SK-N-SH treated with all-trans-retinoic acid at 6 μM for 48 hours (cell line): ENCODE measurements at regions not wholly inside any gene's neighbourhood (a gene's known extent, or its start where the extent isn't known, plus 50 kb on each side); places are given as distances from the start of the nearest gene placed in this dataset.
"Not testable (repeated sequence)": the region's sequence is repeated elsewhere in the genome, so short reads cannot be mapped to it uniquely, and the experiment has no call there.

Source experiments
- ATAC-seq: fragments of 200-7000 bp; cut with Tn5 transposase; 3 replicates; pipeline ENCODE4 v1.9.1; 2020; ENCODE audit warnings: mild to moderate bottlenecking, moderate library complexity
- ARNTL ChIP-seq: fragments of 450-650 bp; formaldehyde crosslinking; IDR thresholded peaks from 2 replicates; pipeline ENCODE4 v1.5.0; 2020; ENCODE audit warnings: low read depth, mild to moderate bottlenecking, moderate library complexity, borderline replicate concordance
- BACH2 ChIP-seq: fragments of 250-450 bp; sonication (Bioruptor Pico); IDR thresholded peaks from 2 replicates; pipeline ENCODE4 v1.9.0; 2021; ENCODE audit warnings: mild to moderate bottlenecking, borderline replicate concordance
- CREB5 ChIP-seq: fragments of 250-450 bp; sonication (Bioruptor Pico); IDR thresholded peaks from 2 replicates; pipeline ENCODE4 v1.5.1; 2020; ENCODE audit warnings: low read depth, mild to moderate bottlenecking, moderate library complexity
- CSDC2 ChIP-seq: fragments of 250-450 bp; sonication (Bioruptor Pico); IDR thresholded peaks from 2 replicates; pipeline ENCODE4 v1.5.0; 2020; ENCODE audit warnings: mild to moderate bottlenecking, moderate library complexity
- CSRNP3 ChIP-seq: fragments of 250-450 bp; sonication (Bioruptor Pico); IDR thresholded peaks from 2 replicates; pipeline ENCODE4 v1.5.1; 2021; ENCODE audit warnings: mild to moderate bottlenecking, moderate library complexity
- ESRRG ChIP-seq: fragments of 250-450 bp; sonication (Bioruptor Pico); IDR thresholded peaks from 2 replicates; pipeline ENCODE4 v1.6.1; 2021; ENCODE audit warnings: mild to moderate bottlenecking
- GLIS3 ChIP-seq: fragments of 250-450 bp; sonication (Bioruptor Pico); IDR thresholded peaks from 2 replicates; pipeline ENCODE4 v1.5.0; 2020; ENCODE audit warnings: mild to moderate bottlenecking, moderate library complexity
- ISL1 ChIP-seq: fragments of 250-450 bp; sonication (Bioruptor Pico); IDR thresholded peaks from 2 replicates; pipeline ENCODE4 v2.1.2; 2022; ENCODE audit warnings: mild to moderate bottlenecking, moderate library complexity
- OSR1 ChIP-seq: fragments of 250-450 bp; sonication (Bioruptor Pico); IDR thresholded peaks from 2 replicates; pipeline ENCODE4 v1.8.0; 2022; ENCODE audit warnings: moderate library complexity, mild to moderate bottlenecking, inconsistent platforms
- PPARA ChIP-seq: fragments of 250-450 bp; sonication (Bioruptor Pico); IDR thresholded peaks from 2 replicates; pipeline ENCODE4 v1.5.0; 2020; ENCODE audit warnings: mild to moderate bottlenecking, borderline replicate concordance
- RARB ChIP-seq: fragments of 250-450 bp; sonication (Bioruptor Pico); IDR thresholded peaks from 2 replicates; pipeline ENCODE4 v1.8.0; 2021; ENCODE audit warnings: mild to moderate bottlenecking, moderate library complexity
- SNAI2 ChIP-seq: fragments of 250-450 bp; sonication (Bioruptor Pico); IDR thresholded peaks from 2 replicates; pipeline ENCODE4 v1.5.0; 2020; ENCODE audit warnings: mild to moderate bottlenecking, moderate library complexity
- TCF4 ChIP-seq: fragments of 250-450 bp; sonication (Bioruptor Pico); IDR thresholded peaks from 2 replicates; pipeline ENCODE4 v1.8.0; 2021; ENCODE audit warnings: mild to moderate bottlenecking, moderate library complexity, borderline replicate concordance
- TOX ChIP-seq: fragments of 250-450 bp; sonication (Bioruptor Pico); IDR thresholded peaks from 2 replicates; pipeline ENCODE4 v1.8.0; 2021; ENCODE audit warnings: mild to moderate bottlenecking, moderate library complexity, borderline replicate concordance
- TSHZ2 ChIP-seq: fragments of 250-450 bp; sonication (Bioruptor Pico); IDR thresholded peaks from 2 replicates; pipeline ENCODE4 v1.5.0; 2020; ENCODE audit warnings: mild to moderate bottlenecking, moderate library complexity
- ZC3H10 ChIP-seq: fragments of 250-450 bp; sonication (Bioruptor Pico); IDR thresholded peaks from 2 replicates; pipeline ENCODE4 v1.5.1; 2021; ENCODE audit warnings: mild to moderate bottlenecking, moderate library complexity
- ZFP3 ChIP-seq: fragments of 250-450 bp; sonication (Bioruptor Pico); IDR thresholded peaks from 2 replicates; pipeline ENCODE4 v1.5.0; 2020; ENCODE audit warnings: mild to moderate bottlenecking, moderate library complexity
- ZFP30 ChIP-seq: fragments of 450-650 bp; formaldehyde crosslinking; IDR thresholded peaks from 2 replicates; pipeline ENCODE4 v1.5.0; 2022; ENCODE audit warnings: mild to moderate bottlenecking, moderate library complexity
- ZNF565 ChIP-seq: fragments of 450-650 bp; formaldehyde crosslinking; conservative IDR thresholded peaks from 2 replicates; pipeline ENCODE4 v1.5.0; 2020; ENCODE audit warnings: low read depth, mild to moderate bottlenecking, moderate library complexity
- ZNF70 ChIP-seq: fragments of 450-650 bp; formaldehyde crosslinking; IDR thresholded peaks from 2 replicates; pipeline ENCODE4 v1.5.0; 2020; ENCODE audit warnings: mild to moderate bottlenecking, moderate library complexity
- ZNF8 ChIP-seq: fragments of 450-650 bp; formaldehyde crosslinking; IDR thresholded peaks from 2 replicates; pipeline ENCODE4 v1.5.0; 2020; ENCODE audit warnings: mild to moderate bottlenecking, moderate library complexity

GRCh38 chr10:59033622-59034021 lies 142.8 kb upstream of the PHYHIPL start:
- ATAC-seq: no peak
- no peak for TF ChIP-seq ZNF70 (CRISPR knock-in tag)
- no peak for TF ChIP-seq GLIS3 (CRISPR knock-in tag)
- no peak for TF ChIP-seq CREB5
- TF ChIP-seq ZC3H10 (CRISPR knock-in tag): no peak
- TF ChIP-seq PPARA (CRISPR knock-in tag): no peak
- no peak for TF ChIP-seq TSHZ2 (CRISPR knock-in tag)
- TF ChIP-seq ZFP30: no peak
- TF ChIP-seq ZNF8: no peak
- no peak for TF ChIP-seq ESRRG (CRISPR knock-in tag)
- no peak for TF ChIP-seq BACH2 (CRISPR knock-in tag)
- no peak for TF ChIP-seq CSDC2
- no peak for TF ChIP-seq TCF4 (CRISPR knock-in tag)
- TF ChIP-seq RARB (CRISPR knock-in tag): no peak
- no peak for TF ChIP-seq OSR1 (CRISPR knock-in tag)
- TF ChIP-seq ISL1 (CRISPR knock-in tag): no peak
- TF ChIP-seq CSRNP3: no peak
- TF ChIP-seq SNAI2 (CRISPR knock-in tag): no peak
- TF ChIP-seq ARNTL: no peak
- no peak for TF ChIP-seq ZFP3
- TF ChIP-seq, all 23 proteins: peak for 0

GRCh38 chr10:59036311-59037017 lies 140.0 kb upstream of the PHYHIPL start:
- ATAC-seq: no peak
- no peak for TF ChIP-seq TSHZ2 (CRISPR knock-in tag)
- no peak for TF ChIP-seq ZC3H10 (CRISPR knock-in tag)
- TF ChIP-seq ESRRG (CRISPR knock-in tag): no peak
- no peak for TF ChIP-seq TOX (CRISPR knock-in tag)
- no peak for TF ChIP-seq ZFP3
- TF ChIP-seq RARB (CRISPR knock-in tag): no peak
- TF ChIP-seq CSDC2: no peak
- TF ChIP-seq, all 23 proteins: peak for 0

DNA sequence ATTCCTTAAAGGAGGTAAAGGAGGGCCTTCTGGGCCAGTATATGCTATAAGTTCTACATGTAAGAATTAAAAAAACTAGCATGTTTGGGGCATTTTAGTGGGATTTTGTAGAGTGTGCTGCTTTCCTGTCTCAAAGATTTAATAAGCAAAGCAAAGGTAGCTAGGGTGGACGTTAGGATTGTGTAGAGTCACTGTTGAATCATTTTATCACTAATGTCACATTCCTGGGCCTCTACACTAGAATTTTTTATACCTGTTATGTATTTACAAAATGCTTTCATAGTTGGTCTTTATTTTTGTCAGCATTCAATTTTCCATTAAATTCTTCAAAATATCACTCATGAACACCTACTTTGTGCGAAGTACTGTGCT lies 139.4 kb upstream of the PHYHIPL start:
- TF ChIP-seq CSDC2 (no peak), ISL1 (CRISPR knock-in tag) (no peak)
- ATAC-seq: no peak

GRCh38 chr10:59037506-59037905 lies 138.9 kb upstream of the PHYHIPL start:
- no peak for ATAC-seq
- TF ChIP-seq ESRRG (CRISPR knock-in tag): no peak
- no peak for TF ChIP-seq TSHZ2 (CRISPR knock-in tag)
- no peak for TF ChIP-seq ZFP30
- TF ChIP-seq GLIS3 (CRISPR knock-in tag): no peak
- TF ChIP-seq TCF4 (CRISPR knock-in tag): no peak
- no peak for TF ChIP-seq TOX (CRISPR knock-in tag)
- TF ChIP-seq ZNF565 (CRISPR knock-in tag): no peak
- no peak for TF ChIP-seq RARB (CRISPR knock-in tag)
- no peak for TF ChIP-seq ZNF70 (CRISPR knock-in tag)
- no peak for TF ChIP-seq OSR1 (CRISPR knock-in tag)
- no peak for TF ChIP-seq PPARA (CRISPR knock-in tag)
- no peak for TF ChIP-seq ZC3H10 (CRISPR knock-in tag)
- TF ChIP-seq ZNF8: no peak

DNA sequence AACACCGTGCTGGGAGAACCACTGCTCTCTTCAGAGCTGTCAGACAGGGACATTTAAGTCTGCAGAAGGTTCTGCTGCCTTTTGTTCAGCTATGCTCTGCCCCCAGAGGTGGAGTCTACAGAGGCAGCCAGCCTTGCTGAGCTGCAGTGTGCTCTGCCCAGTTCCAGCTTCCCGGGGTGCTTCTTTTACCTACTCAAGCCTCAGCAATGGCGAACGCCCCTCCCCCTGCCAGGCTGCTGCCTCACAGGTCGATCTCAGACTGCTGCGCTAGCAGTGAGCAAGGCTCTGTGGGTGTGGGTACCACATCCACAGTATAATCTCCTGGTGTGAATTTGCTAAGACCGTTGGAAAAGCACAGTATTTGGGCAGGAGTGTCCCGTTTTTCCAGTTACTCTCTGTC lies 133.1 kb upstream of the PHYHIPL start:
- ATAC-seq: not testable (repeated sequence)
